ENCODE measurements at regions not wholly inside any gene's neighbourhood (a gene's known extent, or its start where the extent isn't known, plus 50 kb on each side); places are given as distances from the start of the nearest gene placed in this dataset.

DNA sequence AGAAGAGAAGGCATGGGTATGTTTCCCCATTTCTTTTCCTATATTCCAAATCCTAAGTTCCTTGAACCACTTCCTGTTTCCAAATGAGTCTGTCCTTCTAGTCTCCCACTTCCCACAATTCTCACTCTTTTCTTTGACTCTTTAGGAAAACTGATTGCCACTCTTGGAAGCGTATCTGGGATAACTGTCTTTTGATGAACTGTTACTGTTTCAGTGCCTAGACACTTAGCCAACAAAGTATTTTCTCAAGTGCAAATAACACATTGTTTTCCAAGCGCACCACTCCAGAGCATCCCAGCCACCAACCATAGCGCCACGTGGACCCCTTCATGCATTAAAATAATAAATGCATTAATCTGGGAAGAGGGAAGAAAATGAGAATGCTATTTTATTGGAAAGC lies 342.8 kb downstream of the MTX2 start:
- 95% methylated on average over 4 of the region's 4 CpGs for WGBS
- no peak overlapping the region for H3K9ac ChIP-seq (ENCODE audit: low read depth in 1 of 2, low read length in 2 of 2)
- no peak overlapping the region for H3K27ac ChIP-seq (ENCODE audit: low read depth in 1 of 2, low read length in 2 of 2)
- H3K4me3 ChIP-seq (ENCODE audit: low read depth in 1 of 3, low read length in 3 of 3) = no peak overlapping the region
- TF ChIP-seq, protein P1, sequence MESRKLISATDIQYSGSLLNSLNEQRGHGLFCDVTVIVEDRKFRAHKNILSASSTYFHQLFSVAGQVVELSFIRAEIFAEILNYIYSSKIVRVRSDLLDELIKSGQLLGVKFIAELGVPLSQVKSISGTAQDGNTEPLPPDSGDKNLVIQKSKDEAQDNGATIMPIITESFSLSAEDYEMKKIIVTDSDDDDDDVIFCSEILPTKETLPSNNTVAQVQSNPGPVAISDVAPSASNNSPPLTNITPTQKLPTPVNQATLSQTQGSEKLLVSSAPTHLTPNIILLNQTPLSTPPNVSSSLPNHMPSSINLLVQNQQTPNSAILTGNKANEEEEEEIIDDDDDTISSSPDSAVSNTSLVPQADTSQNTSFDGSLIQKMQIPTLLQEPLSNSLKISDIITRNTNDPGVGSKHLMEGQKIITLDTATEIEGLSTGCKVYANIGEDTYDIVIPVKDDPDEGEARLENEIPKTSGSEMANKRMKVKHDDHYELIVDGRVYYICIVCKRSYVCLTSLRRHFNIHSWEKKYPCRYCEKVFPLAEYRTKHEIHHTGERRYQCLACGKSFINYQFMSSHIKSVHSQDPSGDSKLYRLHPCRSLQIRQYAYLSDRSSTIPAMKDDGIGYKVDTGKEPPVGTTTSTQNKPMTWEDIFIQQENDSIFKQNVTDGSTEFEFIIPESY (IDR thresholded peaks at IDR 0.05) = no peak
- TF ChIP-seq RXRA (IDR thresholded peaks at IDR 0.05) (no peak), REST (IDR thresholded peaks at IDR 0.05) (no peak), NR2F2 (IDR thresholded peaks at IDR 0.05) (no peak)
- no peaks in the 10 kb centered on the region for H3K4me1 ChIP-seq (ENCODE audit: control insufficient read depth in 4 of 4, insufficient read depth in 4 of 4, low read length in 3 of 4)
- peaks cover 0 to 6% (median 0%) of the 10 kb centered on the region in 4 donors for H3K27me3 ChIP-seq (ENCODE audit: control insufficient read depth in 4 of 4, insufficient read depth in 4 of 4, low read length in 3 of 4)
- no peak for DNase-seq (ENCODE audit: low spot score)
- H3K36me3 ChIP-seq (ENCODE audit: control insufficient read depth in 4 of 4, insufficient read depth in 3 of 4, low read depth in 1 of 4, low read length in 3 of 4) = no peaks in the 10 kb centered on the region
- H3K9me3 ChIP-seq (ENCODE audit: control insufficient read depth in 4 of 4, low read length in 3 of 4) = no peaks in the 10 kb centered on the region

- Histone ChIP-seq H3K27me3 (ENCODE audit: control insufficient read depth in 4 of 4, insufficient read depth in 4 of 4, low read length in 3 of 4) (peaks cover 0 to 6% (median 0%) of the 10 kb centered on the region in 4 donors), H3K4me1 (ENCODE audit: control insufficient read depth in 4 of 4, insufficient read depth in 4 of 4, low read length in 3 of 4) (no peaks in the 10 kb centered on the region), H3K27ac (ENCODE audit: low read depth in 1 of 2, low read length in 2 of 2) (no peak overlapping the region), H3K9me3 (ENCODE audit: control insufficient read depth in 4 of 4, low read length in 3 of 4) (no peaks in the 10 kb centered on the region), H3K9ac (ENCODE audit: low read depth in 1 of 2, low read length in 2 of 2) (no peak overlapping the region), H3K4me3 (ENCODE audit: low read depth in 1 of 3, low read length in 3 of 3) (no peak overlapping the region), H3K36me3 (ENCODE audit: control insufficient read depth in 4 of 4, insufficient read depth in 3 of 4, low read depth in 1 of 4, low read length in 3 of 4) (no peaks in the 10 kb centered on the region)
- no peak for DNase-seq (ENCODE audit: low spot score)
- TF ChIP-seq NR2F2 (IDR thresholded peaks at IDR 0.05) (no peak), EGR1 (IDR thresholded peaks at IDR 0.05; ENCODE audit: low read depth in 2 of 2) (no peak), JUND (IDR thresholded peaks at IDR 0.05) (no peak), RAD21 (IDR thresholded peaks at IDR 0.05) (no peak), TAF1 (conservative IDR thresholded peaks at IDR 0.05) (no peak), HNF4G (IDR thresholded peaks at IDR 0.05) (no peak), HNF4A (conservative IDR thresholded peaks at IDR 0.05) (no peak), FOXA2 (IDR thresholded peaks at IDR 0.05) (no peak), REST (IDR thresholded peaks at IDR 0.05) (no peak), SP1 (IDR thresholded peaks at IDR 0.05) (no peak), CTCF (IDR thresholded peaks at IDR 0.05; ENCODE audit: low read depth, low read length, missing input control) (no peak), YY1 (IDR thresholded peaks at IDR 0.05) (no peak)
- TF ChIP-seq, protein P1 (IDR thresholded peaks at IDR 0.05) = no peak
- WGBS = 44% methylated on average over 3 of the region's 3 CpGs
These were observed 343.5 kb downstream of the MTX2 start for GRCh38 chr2:176612736-176613135.
